IMR-90 (cell line): ENCODE measurements at regions not wholly inside any gene's neighbourhood (a gene's known extent, or its start where the extent isn't known, plus 50 kb on each side); places are given as distances from the start of the nearest gene placed in this dataset.

Experiments
- ATAC-seq: fragments of 200-7000 bp; cut with Tn5 transposase; 2 replicates; pipeline ENCODE4 v1.9.1; 2020; ENCODE audit warnings: low read depth, mild to moderate bottlenecking, moderate library complexity
- BruUV-seq: library from RNA; stranded (reverse); fragments of 400-500 nt; replicated peaks from 2 replicates; lab custom pipeline; 2021; lab: Mats Ljungman, UMichigan
- CTCF ChIA-PET: fragments of 300-600 bp; formaldehyde crosslinking; extraction: SDS; loops from one replicate; lab custom pipeline; 2021; ENCODE audit warnings: antibody characterized with exemption; lab: Yijun Ruan, JAX
- POLR2A ChIA-PET: fragments of 300-600 bp; sonication (Branson Sonifier 250); formaldehyde crosslinking; loops from one replicate; lab custom pipeline; 2022; ENCODE audit warnings: antibody characterized with exemption; ENCODE audit not compliant: unreplicated experiment; lab: Charles Lee
- DNase-seq: peaks from one replicate; pipeline ENCODE4 v3.0.0; 2013
- H2AFZ ChIP-seq: replicated peaks from 2 replicates; pipeline ENCODE3; 2013; ENCODE audit warnings: low read length, mild to moderate bottlenecking; ENCODE audit not compliant: poor library complexity
- H2AK5ac ChIP-seq: 2 replicates; pipeline ENCODE4 v1.6.1; 2013; ENCODE audit warnings: low read depth, low read length, inconsistent platforms
- H2AK9ac ChIP-seq: replicated peaks from 2 replicates; pipeline ENCODE3; 2013; ENCODE audit warnings: mild to moderate bottlenecking, low read depth, low read length, moderate library complexity; ENCODE audit not compliant: poor library complexity
- H2BK120ac ChIP-seq: 2 replicates; pipeline ENCODE4 v1.6.1; 2013; ENCODE audit warnings: low read depth, low read length, inconsistent platforms
- H2BK15ac ChIP-seq: 3 replicates; pipeline ENCODE4 v1.6.1; 2013; ENCODE audit warnings: low read depth, low read length, inconsistent platforms
- H2BK20ac ChIP-seq: 2 replicates; pipeline ENCODE4 v1.6.1; 2013; ENCODE audit warnings: low read depth, mild to moderate bottlenecking, inconsistent platforms, low read length, moderate library complexity
- H2BK5ac ChIP-seq: 2 replicates; pipeline ENCODE4 v1.6.1; 2013; ENCODE audit warnings: mild to moderate bottlenecking, low read depth, low read length, inconsistent platforms; ENCODE audit not compliant: poor library complexity, severe bottlenecking
- H3K14ac ChIP-seq: replicated peaks from 2 replicates; pipeline ENCODE4 v1.6.1; 2013; ENCODE audit warnings: low read depth, low read length, inconsistent platforms
- H3K18ac ChIP-seq: 2 replicates; pipeline ENCODE4 v1.6.1; 2013; ENCODE audit warnings: low read depth, low read length, control low read depth
- H3K23ac ChIP-seq: 2 replicates; pipeline ENCODE4 v1.6.1; 2013; ENCODE audit warnings: low read depth, low read length, inconsistent platforms
- H3K27ac ChIP-seq: 2 replicates; pipeline ENCODE4 v1.5.1; 2013; ENCODE audit warnings: mild to moderate bottlenecking, control low read depth, low read length; ENCODE audit not compliant: insufficient read depth
- H3K27me3 ChIP-seq: 2 replicates; pipeline ENCODE4 v1.6.1; 2013; ENCODE audit warnings: low read length; ENCODE audit not compliant: control insufficient read depth, insufficient read depth
- H3K36me3 ChIP-seq: 2 replicates; pipeline ENCODE4 v1.6.1; 2013; ENCODE audit warnings: low read length, mixed read lengths; ENCODE audit not compliant: control insufficient read depth, insufficient read depth
- H3K4ac ChIP-seq: 2 replicates; pipeline ENCODE4 v1.6.1; 2013; ENCODE audit warnings: low read depth, low read length, inconsistent platforms
- H3K4me1 ChIP-seq: 2 replicates; pipeline ENCODE4 v1.6.1; 2013; ENCODE audit warnings: low read length, mixed read lengths; ENCODE audit not compliant: control insufficient read depth, insufficient read depth
- H3K4me2 ChIP-seq: 2 replicates; pipeline ENCODE4 v1.6.1; 2013; ENCODE audit warnings: low read depth, mild to moderate bottlenecking, control low read depth, low read length, moderate library complexity
- H3K4me3 ChIP-seq: 2 replicates; pipeline ENCODE4 v1.5.1; 2013; ENCODE audit warnings: low read depth, mild to moderate bottlenecking, control low read depth, low read length, moderate library complexity; ENCODE audit not compliant: insufficient read depth
- H3K56ac ChIP-seq: 2 replicates; pipeline ENCODE4 v1.6.1; 2013; ENCODE audit warnings: low read length, inconsistent platforms; ENCODE audit not compliant: insufficient read depth; ENCODE audit errors: extremely low read depth
- H3K79me1 ChIP-seq, 2 experiments: 2 replicates each; pipeline ENCODE4 v1.6.1; 2013; ENCODE audit warnings: low read length in 2 of 2, inconsistent platforms in 1 of 2, low read depth in 1 of 2
- H3K9ac ChIP-seq: 2 replicates; pipeline ENCODE4 v1.6.1; 2013; ENCODE audit warnings: low read depth, low read length, control low read depth
- H3K9me1 ChIP-seq: 2 replicates; pipeline ENCODE4 v1.6.1; 2013; ENCODE audit warnings: low read length, inconsistent platforms; ENCODE audit not compliant: insufficient read depth
- H3K9me3 ChIP-seq: 2 replicates; pipeline ENCODE4 v1.6.1; 2013; ENCODE audit warnings: low read length; ENCODE audit not compliant: control insufficient read depth, insufficient read depth
- H4K20me1 ChIP-seq: 2 replicates; pipeline ENCODE4 v1.6.1; 2013; ENCODE audit warnings: low read length, inconsistent platforms; ENCODE audit not compliant: insufficient read depth
- H4K5ac ChIP-seq: 2 replicates; pipeline ENCODE4 v1.6.1; 2013; ENCODE audit warnings: mild to moderate bottlenecking, low read depth, low read length, control low read depth
- H4K8ac ChIP-seq, 2 experiments: 2 replicates each; pipeline ENCODE4 v1.6.1; 2013; ENCODE audit warnings: low read depth in 2 of 2, low read length in 2 of 2, control low read depth in 1 of 2, inconsistent platforms in 1 of 2
- H4K91ac ChIP-seq: 2 replicates; pipeline ENCODE4 v1.6.1; 2013; ENCODE audit warnings: low read depth, low read length, inconsistent platforms; ENCODE audit not compliant: insufficient read depth
- BHLHE40 ChIP-seq: fragments of 150-350 bp; IDR thresholded peaks from 2 replicates; pipeline ENCODE4 v1.6.1; 2016; ENCODE audit warnings: mild to moderate bottlenecking, low read depth, low read length
- CEBPB ChIP-seq: IDR thresholded peaks from 2 replicates; pipeline ENCODE4 v1.6.1; 2012; ENCODE audit warnings: low read depth, low read length, improper control_type of control experiment
- CHD1 ChIP-seq: IDR thresholded peaks from 2 replicates; pipeline ENCODE4 v1.6.1; 2012; ENCODE audit warnings: low read depth, low read length, improper control_type of control experiment
- CTCF ChIP-seq: conservative IDR thresholded peaks from 2 replicates; pipeline ENCODE4 v1.5.1; 2012; ENCODE audit warnings: mild to moderate bottlenecking, low read depth, low read length, improper control_type of control experiment
- FOS ChIP-seq: fragments of 150-350 bp; IDR thresholded peaks from 2 replicates; pipeline ENCODE4 v1.6.1; 2016; ENCODE audit warnings: low read depth, low read length
- MAFK ChIP-seq: IDR thresholded peaks from 2 replicates; pipeline ENCODE4 v1.6.1; 2012; ENCODE audit warnings: low read depth, low read length, improper control_type of control experiment
- MAZ ChIP-seq: IDR thresholded peaks from 2 replicates; pipeline ENCODE4 v1.6.1; 2012; ENCODE audit warnings: low read depth, mild to moderate bottlenecking, low read length, improper control_type of control experiment, moderate library complexity, borderline replicate concordance
- MXI1 ChIP-seq: IDR thresholded peaks from 2 replicates; pipeline ENCODE4 v1.6.1; 2012; ENCODE audit warnings: low read depth, mild to moderate bottlenecking, low read length, moderate library complexity, borderline replicate concordance
- NFE2L2 ChIP-seq: fragments of 150-350 bp; IDR thresholded peaks from 2 replicates; pipeline ENCODE4 v1.6.1; 2016; ENCODE audit warnings: low read depth, mild to moderate bottlenecking, low read length
- POLR2A ChIP-seq: IDR thresholded peaks from 2 replicates; pipeline ENCODE4 v1.6.1; 2012; ENCODE audit warnings: mild to moderate bottlenecking, low read depth, low read length
- RAD21 ChIP-seq: IDR thresholded peaks from 2 replicates; pipeline ENCODE4 v1.6.1; 2012; ENCODE audit warnings: low read length, improper control_type of control experiment
- RCOR1 ChIP-seq: IDR thresholded peaks from 2 replicates; pipeline ENCODE4 v1.6.1; 2012; ENCODE audit warnings: mild to moderate bottlenecking, low read length, improper control_type of control experiment; ENCODE audit not compliant: insufficient replicate concordance
- RFX5 ChIP-seq: IDR thresholded peaks from 2 replicates; pipeline ENCODE4 v1.8.0; 2012; ENCODE audit warnings: low read depth, mild to moderate bottlenecking, low read length, moderate library complexity
- SMC3 ChIP-seq: fragments of 150-350 bp; IDR thresholded peaks from 2 replicates; pipeline ENCODE4 v1.6.1; 2016; ENCODE audit warnings: low read depth, mild to moderate bottlenecking, antibody characterized with exemption, low read length, moderate library complexity
- WGBS, 2 experiments: methylation state at CpG; one replicate each; pipeline versions ENCODE4 v1.1.5 to v1.1.7; 2013; ENCODE audit warnings: missing lambda C conversion rate in 2 of 2; ENCODE audit not compliant: insufficient read length in 1 of 2; ENCODE audit errors: extremely low coverage in 2 of 2; 5-methylcytosine and 5-hydroxymethylcytosine counted together
- dilution Hi-C: fragments of 300-500 bp; cut with HindIII; formaldehyde crosslinking; loops from one replicate; pipeline ENCODE4 v1.14.3; 2018; ENCODE audit warnings: low sequenced_read_pairs; ENCODE audit not compliant: unreplicated experiment
- in situ Hi-C: fragments of 300-500 bp; cut with MboI; formaldehyde crosslinking; loops from 3 replicates; pipeline ENCODE4 v1.14.3; 2019; ENCODE audit warnings: low sequenced_read_pairs, inconsistent platforms, mixed read lengths
- intact Hi-C: fragments of 100-400 bp; cut with micrococcal nuclease; formaldehyde crosslinking; loops from 2 replicates; pipeline ENCODE4 v1.10.0; 2022
- TF ChIP-seq, protein P1 (sequence below): fragments of 150-350 bp; IDR thresholded peaks from 2 replicates; pipeline ENCODE4 v1.6.1; 2016; ENCODE audit warnings: low read depth, mild to moderate bottlenecking, low read length, moderate library complexity, borderline replicate concordance
- TF ChIP-seq, protein P2 (sequence below): fragments of 150-350 bp; IDR thresholded peaks from 2 replicates; pipeline ENCODE4 v1.6.1; 2017; ENCODE audit warnings: mild to moderate bottlenecking, antibody characterized with exemption, low read length, low read depth

DNA sequence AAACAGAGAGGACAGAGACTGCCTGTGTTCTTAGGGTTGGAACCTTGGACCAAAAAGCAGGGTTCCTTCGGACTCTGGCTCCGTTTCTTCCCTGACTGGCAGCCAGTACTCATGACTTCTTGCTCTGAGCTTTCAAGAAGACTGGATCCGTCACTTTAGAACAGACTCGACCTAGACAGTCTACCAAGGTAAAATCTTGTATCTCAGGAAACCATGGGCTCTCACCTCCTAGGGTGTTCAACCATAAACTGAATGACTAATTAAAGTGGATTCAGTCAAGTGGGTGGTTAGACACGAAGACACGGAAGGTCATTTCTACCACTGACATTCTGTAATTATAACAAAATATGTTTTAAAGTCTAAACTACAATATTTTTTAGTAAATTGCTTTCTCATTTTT, 153.8 kb upstream of the SLC39A10 start:
- no peak overlapping the region for H3K4me2 ChIP-seq
- H3K4ac ChIP-seq: no peak overlapping the region
- H3K9me3 ChIP-seq: no peaks in the 10 kb centered on the region
- no peak overlapping the region for H3K9ac ChIP-seq
- no peak overlapping the region for H2AK9ac ChIP-seq
- H4K20me1 ChIP-seq: no peaks in the 10 kb centered on the region
- no peak overlapping the region for H4K8ac ChIP-seq
- in situ Hi-C loops: loop anchor here (25.0 kb wide), 1 partner anchor 559 kb away; the partner anchor contains the start of gene DNAH7
- H2AFZ ChIP-seq: no peak overlapping the region
- H3K4me1 ChIP-seq: no peaks in the 10 kb centered on the region
- no peak overlapping the region for H4K91ac ChIP-seq
- no CpG with 5 or more reads among the region's 6 CpGs for WGBS, 2 experiments
- no peak overlapping the region for H2BK5ac ChIP-seq
- H3K56ac ChIP-seq: no peak overlapping the region
- dilution Hi-C loops: no loop called here
- no peak overlapping the region for H2AK5ac ChIP-seq
- H3K18ac ChIP-seq: no peak overlapping the region
- no peak overlapping the region for H2BK120ac ChIP-seq
- no peak overlapping the region for H2BK20ac ChIP-seq
- no peaks in the 10 kb centered on the region for H3K79me1 ChIP-seq
- POLR2A ChIA-PET: interaction anchor here (0.5 kb wide), 1 partner anchor 154 kb away, joined by 3 read pairs; the partner anchor contains the start of gene SLC39A10
- CTCF ChIA-PET: no interaction called here
- no peak overlapping the region for H3K14ac ChIP-seq
- H3K36me3 ChIP-seq: no peaks in the 10 kb centered on the region
- H4K5ac ChIP-seq: no peak overlapping the region
- H3K23ac ChIP-seq: no peak overlapping the region
- BruUV-seq: no TSS peak
- no peak for DNase-seq
- no peaks in the 10 kb centered on the region for H3K27me3 ChIP-seq
- no peaks in the 10 kb centered on the region for H3K9me1 ChIP-seq
- H2BK15ac ChIP-seq: no peak overlapping the region
- intact Hi-C loops: no loop called here
- H3K4me3 ChIP-seq: no peak overlapping the region
- ATAC-seq: no peak
- no peak overlapping the region for H3K27ac ChIP-seq
- TF ChIP-seq CEBPB: no peak
- TF ChIP-seq RAD21: no peak
- TF ChIP-seq MAFK: no peak
- TF ChIP-seq, protein P1, sequence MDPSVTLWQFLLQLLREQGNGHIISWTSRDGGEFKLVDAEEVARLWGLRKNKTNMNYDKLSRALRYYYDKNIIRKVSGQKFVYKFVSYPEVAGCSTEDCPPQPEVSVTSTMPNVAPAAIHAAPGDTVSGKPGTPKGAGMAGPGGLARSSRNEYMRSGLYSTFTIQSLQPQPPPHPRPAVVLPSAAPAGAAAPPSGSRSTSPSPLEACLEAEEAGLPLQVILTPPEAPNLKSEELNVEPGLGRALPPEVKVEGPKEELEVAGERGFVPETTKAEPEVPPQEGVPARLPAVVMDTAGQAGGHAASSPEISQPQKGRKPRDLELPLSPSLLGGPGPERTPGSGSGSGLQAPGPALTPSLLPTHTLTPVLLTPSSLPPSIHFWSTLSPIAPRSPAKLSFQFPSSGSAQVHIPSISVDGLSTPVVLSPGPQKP: no peak
- no peak for TF ChIP-seq SMC3
- TF ChIP-seq RFX5: no peak
- no peak for TF ChIP-seq RCOR1
- TF ChIP-seq, protein P2, sequence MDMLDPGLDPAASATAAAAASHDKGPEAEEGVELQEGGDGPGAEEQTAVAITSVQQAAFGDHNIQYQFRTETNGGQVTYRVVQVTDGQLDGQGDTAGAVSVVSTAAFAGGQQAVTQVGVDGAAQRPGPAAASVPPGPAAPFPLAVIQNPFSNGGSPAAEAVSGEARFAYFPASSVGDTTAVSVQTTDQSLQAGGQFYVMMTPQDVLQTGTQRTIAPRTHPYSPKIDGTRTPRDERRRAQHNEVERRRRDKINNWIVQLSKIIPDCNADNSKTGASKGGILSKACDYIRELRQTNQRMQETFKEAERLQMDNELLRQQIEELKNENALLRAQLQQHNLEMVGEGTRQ: no peak
- no peak for TF ChIP-seq NFE2L2
- TF ChIP-seq POLR2A: no peak
- no peak for TF ChIP-seq FOS
- no peak for TF ChIP-seq CHD1
- TF ChIP-seq BHLHE40: no peak
- no peak for TF ChIP-seq MXI1
- no peak for TF ChIP-seq CTCF
- no peak for TF ChIP-seq MAZ
